ENCODE measurements at regions not wholly inside any gene's neighbourhood (a gene's known extent, or its start where the extent isn't known, plus 50 kb on each side); places are given as distances from the start of the nearest gene placed in this dataset.
"Not testable (repeated sequence)": the region's sequence is repeated elsewhere in the genome, so short reads cannot be mapped to it uniquely, and the experiment has no call there.

DNA sequence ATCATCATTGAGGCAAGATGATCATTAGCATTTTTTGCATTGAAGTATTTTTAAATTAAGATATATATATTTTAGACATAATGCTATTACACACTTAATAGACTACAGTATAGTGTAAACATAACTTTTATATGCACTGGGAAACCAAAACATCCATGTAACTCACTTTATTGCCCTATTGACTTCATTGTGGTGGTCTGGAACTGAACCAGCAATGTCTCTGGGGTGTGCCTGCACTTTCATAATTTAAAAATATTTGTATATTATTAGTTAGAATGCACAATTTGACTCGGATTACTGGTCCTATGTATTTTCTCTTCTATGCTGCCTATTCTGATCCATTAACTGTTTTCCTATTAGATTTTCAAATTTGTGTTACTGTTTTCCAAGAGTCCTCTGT lies 109.1 kb upstream of the SPATA12 start:
- no peaks in the 10 kb centered on the region for H3K27me3 ChIP-seq
- DNase-seq = no peak
- intact Hi-C loops (cut with DNase I) = no loop called here
- H3K4me3 ChIP-seq = no peak overlapping the region
- 36 to 73% methylated on average over 1 of the region's 1 CpG for WGBS, 2 donors
- no peaks in the 10 kb centered on the region for H3K4me1 ChIP-seq
- no peak overlapping the region for H3K27ac ChIP-seq
- H3K36me3 ChIP-seq = no peaks in the 10 kb centered on the region
- ATAC-seq = no peak
- TF ChIP-seq, protein P1, sequence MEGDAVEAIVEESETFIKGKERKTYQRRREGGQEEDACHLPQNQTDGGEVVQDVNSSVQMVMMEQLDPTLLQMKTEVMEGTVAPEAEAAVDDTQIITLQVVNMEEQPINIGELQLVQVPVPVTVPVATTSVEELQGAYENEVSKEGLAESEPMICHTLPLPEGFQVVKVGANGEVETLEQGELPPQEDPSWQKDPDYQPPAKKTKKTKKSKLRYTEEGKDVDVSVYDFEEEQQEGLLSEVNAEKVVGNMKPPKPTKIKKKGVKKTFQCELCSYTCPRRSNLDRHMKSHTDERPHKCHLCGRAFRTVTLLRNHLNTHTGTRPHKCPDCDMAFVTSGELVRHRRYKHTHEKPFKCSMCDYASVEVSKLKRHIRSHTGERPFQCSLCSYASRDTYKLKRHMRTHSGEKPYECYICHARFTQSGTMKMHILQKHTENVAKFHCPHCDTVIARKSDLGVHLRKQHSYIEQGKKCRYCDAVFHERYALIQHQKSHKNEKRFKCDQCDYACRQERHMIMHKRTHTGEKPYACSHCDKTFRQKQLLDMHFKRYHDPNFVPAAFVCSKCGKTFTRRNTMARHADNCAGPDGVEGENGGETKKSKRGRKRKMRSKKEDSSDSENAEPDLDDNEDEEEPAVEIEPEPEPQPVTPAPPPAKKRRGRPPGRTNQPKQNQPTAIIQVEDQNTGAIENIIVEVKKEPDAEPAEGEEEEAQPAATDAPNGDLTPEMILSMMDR (IDR thresholded peaks at IDR 0.05) = no peak
- H3K9me3 ChIP-seq = no peaks in the 10 kb centered on the region
- no peak for FAIRE-seq

DNA sequence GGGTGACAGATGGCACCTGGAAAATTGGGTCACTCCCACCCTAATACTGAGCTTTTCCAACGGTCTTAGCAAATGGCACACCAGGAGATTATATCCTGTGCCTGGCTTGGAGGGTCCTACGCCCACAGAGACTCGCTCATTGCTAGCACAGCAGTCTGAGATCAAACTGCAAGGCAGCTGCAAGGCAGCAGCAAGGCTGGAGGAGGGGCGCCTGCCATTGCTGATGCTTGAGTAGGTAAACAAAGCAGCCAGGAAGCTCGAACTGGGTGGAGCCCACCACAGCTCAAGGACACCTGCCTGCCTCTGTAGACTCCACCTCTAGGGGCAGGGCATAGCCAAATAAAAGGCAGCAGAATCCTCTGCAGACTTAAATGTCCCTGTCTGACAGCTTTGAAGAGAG lies 115.1 kb upstream of the SPATA12 start:
- 84 to 87% methylated on average over 5 of the region's 5 CpGs for WGBS, 2 donors
- ATAC-seq; H3K27ac ChIP-seq; H3K4me1 ChIP-seq; H3K27me3 ChIP-seq; H3K4me3 ChIP-seq; FAIRE-seq; H3K9me3 ChIP-seq; H3K36me3 ChIP-seq; DNase-seq; intact Hi-C loops (cut with DNase I): not testable (repeated sequence)

DNA sequence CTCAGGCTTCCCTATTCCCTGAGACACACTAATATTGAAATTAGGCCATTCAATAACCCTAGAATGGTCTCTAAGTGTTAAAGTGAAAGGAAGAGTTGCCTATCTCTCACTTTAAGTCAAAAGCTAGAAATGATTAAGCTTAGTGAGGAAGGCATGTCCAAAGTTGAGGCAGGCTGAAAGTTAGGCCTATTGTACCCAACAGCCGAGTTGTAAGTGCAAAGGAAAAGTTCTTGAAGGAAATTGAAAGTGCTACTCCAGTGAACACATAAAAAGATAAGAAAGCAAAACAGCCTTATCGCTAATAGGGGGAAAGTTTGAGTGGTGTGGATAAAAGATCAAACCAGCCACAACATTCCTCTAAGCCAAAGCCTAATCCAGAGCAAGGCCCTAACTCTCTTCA lies 117.9 kb upstream of the SPATA12 start:
- intact Hi-C loops (cut with DNase I) = no loop called here
- no peaks in the 10 kb centered on the region for H3K9me3 ChIP-seq
- no peak for DNase-seq
- no peak overlapping the region for H3K27ac ChIP-seq
- no peak overlapping the region for H3K4me3 ChIP-seq
- no peak for FAIRE-seq
- WGBS, 2 donors = 39 to 47% methylated on average over 2 of the region's 2 CpGs
- H3K27me3 ChIP-seq = no peaks in the 10 kb centered on the region
- no peaks in the 10 kb centered on the region for H3K4me1 ChIP-seq
- H3K36me3 ChIP-seq = no peaks in the 10 kb centered on the region
- TF ChIP-seq, protein P1 (IDR thresholded peaks at IDR 0.05) = no peak
- no peak for ATAC-seq

DNA sequence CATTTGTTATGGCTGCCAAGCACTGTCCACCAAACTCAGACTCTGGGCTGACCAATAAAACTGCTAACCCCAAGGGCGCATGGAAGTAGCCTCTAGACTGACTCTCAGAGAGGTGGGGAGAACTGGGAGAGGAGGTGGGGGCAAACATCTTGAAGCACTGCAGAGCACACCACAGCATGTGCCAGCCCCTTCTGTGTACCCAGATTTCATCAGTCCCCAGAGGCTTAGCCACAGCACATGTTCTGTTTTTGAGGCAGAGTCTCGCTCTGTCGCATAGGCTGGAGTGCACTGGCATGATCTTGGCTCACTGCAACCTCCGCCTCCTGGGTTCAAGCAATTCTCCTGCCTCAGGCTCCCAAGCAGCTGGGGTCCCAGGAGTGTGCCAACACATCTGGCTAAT lies 119.5 kb upstream of the SPATA12 start:
- H3K27me3 ChIP-seq = no peaks in the 10 kb centered on the region
- no peak for FAIRE-seq
- no peak for DNase-seq
- ATAC-seq = no peak
- no peak overlapping the region for H3K27ac ChIP-seq
- H3K36me3 ChIP-seq = no peaks in the 10 kb centered on the region
- H3K4me3 ChIP-seq = no peak overlapping the region
- TF ChIP-seq, protein P1 (IDR thresholded peaks at IDR 0.05) = no peak
- 97 to 99% methylated on average over 4 of the region's 4 CpGs for WGBS, 2 donors
- no peaks in the 10 kb centered on the region for H3K9me3 ChIP-seq
- no peaks in the 10 kb centered on the region for H3K4me1 ChIP-seq
- intact Hi-C loops (cut with DNase I) = no loop called here

DNA sequence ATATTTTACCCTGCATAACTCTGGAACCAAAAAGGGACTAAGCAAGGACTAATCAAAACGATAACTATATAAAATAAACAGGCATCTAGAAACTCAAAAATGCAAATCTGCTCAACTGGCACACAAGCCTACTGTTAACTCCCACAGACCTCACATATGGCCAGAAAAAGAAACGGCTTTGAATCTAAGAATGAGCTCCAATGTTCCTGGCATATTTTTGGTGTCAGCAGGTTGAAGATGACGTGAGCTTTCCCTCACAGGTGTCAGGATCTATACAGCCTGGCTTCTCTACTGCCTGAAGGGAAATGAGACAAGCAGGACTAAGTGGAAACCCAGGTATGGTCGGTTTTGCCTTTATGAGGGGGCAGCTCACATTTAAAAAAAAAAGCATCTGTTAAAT lies 120.1 kb upstream of the SPATA12 start:
- TF ChIP-seq, protein P1 (IDR thresholded peaks at IDR 0.05) = no peak
- H3K4me3 ChIP-seq = no peak overlapping the region
- WGBS, 2 donors = 80 to 87% methylated on average over 4 of the region's 4 CpGs
- no peaks in the 10 kb centered on the region for H3K36me3 ChIP-seq
- intact Hi-C loops (cut with DNase I) = no loop called here
- H3K4me1 ChIP-seq = no peaks in the 10 kb centered on the region
- no peaks in the 10 kb centered on the region for H3K27me3 ChIP-seq
- no peak for ATAC-seq
- no peak for DNase-seq
- H3K27ac ChIP-seq = no peak overlapping the region
- no peaks in the 10 kb centered on the region for H3K9me3 ChIP-seq
- no peak for FAIRE-seq

DNA sequence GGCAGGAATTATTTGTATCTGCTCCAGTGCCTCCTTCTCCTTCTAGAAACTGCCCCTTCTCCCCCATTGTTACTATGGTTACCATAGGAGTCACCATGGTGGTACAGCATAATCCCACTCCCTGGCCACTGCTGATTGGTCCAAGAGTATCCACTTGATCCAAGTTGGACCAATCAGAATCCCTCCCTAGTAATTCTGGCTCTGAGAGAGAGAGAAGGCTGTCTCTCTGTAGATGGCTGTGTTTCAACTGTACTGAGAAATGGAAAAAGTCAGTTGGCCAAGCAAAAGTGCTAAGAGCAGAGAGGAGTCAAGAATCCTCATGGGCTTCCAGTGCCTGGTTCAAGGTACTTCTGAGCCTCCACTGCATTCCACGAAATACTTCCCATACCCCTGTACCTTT lies 120.6 kb upstream of the SPATA12 start:
- Histone ChIP-seq H3K27me3 (no peaks in the 10 kb centered on the region), H3K9me3 (no peaks in the 10 kb centered on the region), H3K36me3 (no peaks in the 10 kb centered on the region), H3K27ac (no peak overlapping the region), H3K4me1 (no peaks in the 10 kb centered on the region), H3K4me3 (no peak overlapping the region)
- DNase-seq = no peak
- no peak for FAIRE-seq
- WGBS, 2 donors = 87 to 100% methylated on average over 1 of the region's 1 CpG
- intact Hi-C loops (cut with DNase I) = no loop called here
- no peak for ATAC-seq
- TF ChIP-seq, protein P1 (IDR thresholded peaks at IDR 0.05) = no peak
